WTC11 (cell line): ENCODE measurements at regions not wholly inside any gene's neighbourhood (a gene's known extent, or its start where the extent isn't known, plus 50 kb on each side); places are given as distances from the start of the nearest gene placed in this dataset.

Experiments
- ATAC-seq: fragments of 200-7000 bp; cut with Tn5 transposase; 2 replicates; pipeline ENCODE4 v1.10.0; 2021; ENCODE audit warnings: mild to moderate bottlenecking, moderate library complexity
- CTCF ChIA-PET: fragments of 300-600 bp; sonication (Branson Sonifier 250); formaldehyde crosslinking; loops from one replicate; lab custom pipeline; 2021; ENCODE audit warnings: antibody characterized with exemption; lab: Charles Lee
- POLR2A ChIA-PET: fragments of 350-600 bp; sonication (Branson Sonifier 250); formaldehyde crosslinking; loops from one replicate; lab custom pipeline; 2021; ENCODE audit warnings: antibody characterized with exemption; lab: Charles Lee
- DNase-seq: peaks from one replicate; pipeline ENCODE4 v3.0.0; 2021; ENCODE audit warnings: low spot score
- H3K27ac Mint-ChIP-seq: 2 replicates; pipeline ENCODE4 v1.8.0; 2021; ENCODE audit warnings: mixed read lengths
- H3K27me3 Mint-ChIP-seq: 2 replicates; pipeline ENCODE4 v1.8.0; 2021; ENCODE audit warnings: low read depth, mild to moderate bottlenecking, moderate library complexity, mixed read lengths
- H3K36me3 Mint-ChIP-seq: 2 replicates; pipeline ENCODE4 v1.8.0; 2021; ENCODE audit warnings: mixed read lengths
- H3K4me1 Mint-ChIP-seq: 2 replicates; pipeline ENCODE4 v1.8.0; 2022; ENCODE audit warnings: mixed read lengths
- H3K4me3 Mint-ChIP-seq: 2 replicates; pipeline ENCODE4 v1.8.0; 2021; ENCODE audit warnings: mild to moderate bottlenecking, moderate library complexity, mixed read lengths
- H3K9me3 Mint-ChIP-seq: 2 replicates; pipeline ENCODE4 v1.8.0; 2021; ENCODE audit warnings: mixed read lengths
- CREM ChIP-seq: sonication (generic); formaldehyde crosslinking; IDR thresholded peaks from 2 replicates; pipeline ENCODE4 v1.8.1; 2022; ENCODE audit warnings: mild to moderate bottlenecking, missing genetic modification reagents, moderate library complexity
- E2F1 ChIP-seq: sonication (generic); formaldehyde crosslinking; IDR thresholded peaks from 2 replicates; pipeline ENCODE4 v1.8.0; 2022; ENCODE audit warnings: mild to moderate bottlenecking, missing genetic modification reagents
- E2F5 ChIP-seq: sonication (generic); formaldehyde crosslinking; IDR thresholded peaks from 2 replicates; pipeline ENCODE4 v1.8.1; 2022; ENCODE audit warnings: mild to moderate bottlenecking, moderate library complexity, missing genetic modification reagents
- FOXJ3 ChIP-seq: sonication (generic); formaldehyde crosslinking; IDR thresholded peaks from 2 replicates; pipeline ENCODE4 v1.9.0; 2021; ENCODE audit warnings: missing genetic modification reagents, mild to moderate bottlenecking, borderline replicate concordance
- FOXP1 ChIP-seq: sonication (generic); formaldehyde crosslinking; IDR thresholded peaks from 2 replicates; pipeline ENCODE4 v1.8.0; 2022; ENCODE audit warnings: missing genetic modification reagents, mild to moderate bottlenecking, moderate library complexity, borderline replicate concordance
- GABPB1 ChIP-seq: sonication (generic); formaldehyde crosslinking; IDR thresholded peaks from 2 replicates; pipeline ENCODE4 v1.8.1; 2023; ENCODE audit warnings: mild to moderate bottlenecking, missing genetic modification reagents
- GTF2I ChIP-seq: fragments of 250-450 bp; sonication (Bioruptor Pico); conservative IDR thresholded peaks from 2 replicates; pipeline ENCODE4 v1.4.0; 2021; ENCODE audit warnings: mild to moderate bottlenecking
- JUN ChIP-seq: sonication (generic); formaldehyde crosslinking; IDR thresholded peaks from 2 replicates; pipeline ENCODE4 v1.8.0; 2023; ENCODE audit warnings: mild to moderate bottlenecking, missing genetic modification reagents
- NFE2L1 ChIP-seq: sonication (generic); formaldehyde crosslinking; IDR thresholded peaks from 2 replicates; pipeline ENCODE4 v1.8.1; 2023; ENCODE audit warnings: missing genetic modification reagents
- OVOL2 ChIP-seq: fragments of 250-450 bp; sonication (Bioruptor Pico); IDR thresholded peaks from 2 replicates; pipeline ENCODE4 v1.9.0; 2021; ENCODE audit warnings: mild to moderate bottlenecking, borderline replicate concordance
- PRRX2 ChIP-seq: fragments of 250-450 bp; sonication (Bioruptor Pico); IDR thresholded peaks from 2 replicates; pipeline ENCODE4 v1.8.0; 2021; ENCODE audit warnings: mild to moderate bottlenecking
- SMAD4 ChIP-seq: sonication (generic); formaldehyde crosslinking; IDR thresholded peaks from 2 replicates; pipeline ENCODE4 v1.8.0; 2022; ENCODE audit warnings: mild to moderate bottlenecking, missing genetic modification reagents
- TEAD1 ChIP-seq: sonication (generic); formaldehyde crosslinking; IDR thresholded peaks from 2 replicates; pipeline ENCODE4 v1.8.0; 2022; ENCODE audit warnings: mild to moderate bottlenecking, missing genetic modification reagents
- TEAD4 ChIP-seq: sonication (generic); formaldehyde crosslinking; IDR thresholded peaks from 2 replicates; pipeline ENCODE4 v1.8.0; 2022; ENCODE audit warnings: mild to moderate bottlenecking, missing genetic modification reagents
- TP53 ChIP-seq: sonication (generic); formaldehyde crosslinking; IDR thresholded peaks from 2 replicates; pipeline ENCODE4 v1.8.1; 2023; ENCODE audit warnings: mild to moderate bottlenecking, missing genetic modification reagents
- USF2 ChIP-seq: sonication (generic); formaldehyde crosslinking; IDR thresholded peaks from 2 replicates; pipeline ENCODE4 v1.8.1; 2023; ENCODE audit warnings: mild to moderate bottlenecking, missing genetic modification reagents, moderate library complexity
- ZBTB43 ChIP-seq: sonication (generic); formaldehyde crosslinking; IDR thresholded peaks from 2 replicates; pipeline ENCODE4 v1.8.1; 2023; ENCODE audit warnings: mild to moderate bottlenecking, missing genetic modification reagents
- ZNF121 ChIP-seq: sonication (generic); formaldehyde crosslinking; IDR thresholded peaks from 2 replicates; pipeline ENCODE4 v1.8.0; 2023; ENCODE audit warnings: missing genetic modification reagents
- ZNF281 ChIP-seq: sonication (generic); formaldehyde crosslinking; IDR thresholded peaks from 2 replicates; pipeline ENCODE4 v1.8.0; 2023; ENCODE audit warnings: mild to moderate bottlenecking, missing genetic modification reagents
- TF ChIP-seq, protein P1 (sequence below): sonication (generic); formaldehyde crosslinking; IDR thresholded peaks from 2 replicates; pipeline ENCODE4 v1.8.0; 2022; ENCODE audit warnings: missing genetic modification reagents
- TF ChIP-seq, protein P2 (sequence below): sonication (generic); formaldehyde crosslinking; IDR thresholded peaks from 2 replicates; pipeline ENCODE4 v1.8.1; 2023; ENCODE audit warnings: mild to moderate bottlenecking, missing genetic modification reagents, moderate library complexity

GRCh38 chr18:78784861-78785260, 194.8 kb upstream of the SALL3 start:
- POLR2A ChIA-PET = no interaction called here
- Mint-ChIP-seq H3K27me3 (no peaks in the 10 kb centered on the region), H3K27ac (no peak overlapping the region), H3K4me1 (no peaks in the 10 kb centered on the region), H3K36me3 (peaks cover 8% of the 10 kb centered on the region; the same call in 1 of the 2 replicates)
- TF ChIP-seq TP53 (CRISPR knock-in tag) (no peak), TEAD1 (CRISPR knock-in tag) (no peak), E2F5 (CRISPR knock-in tag) (no peak), FOXP1 (CRISPR knock-in tag) (no peak), OVOL2 (no peak), ZNF121 (CRISPR knock-in tag) (no peak), GABPB1 (CRISPR knock-in tag) (no peak), GTF2I (no peak), SMAD4 (CRISPR knock-in tag) (no peak), NFE2L1 (no peak), E2F1 (CRISPR knock-in tag) (no peak), USF2 (CRISPR knock-in tag) (no peak), CREM (CRISPR knock-in tag) (no peak), FOXJ3 (CRISPR knock-in tag) (no peak)
- TF ChIP-seq, all 79 proteins: peak for 0
- DNase-seq = no peak
- H3K9me3 Mint-ChIP-seq = peaks cover 22% of the 10 kb centered on the region
- H3K4me3 Mint-ChIP-seq = no peak overlapping the region
- ATAC-seq = no peak
- CTCF ChIA-PET = no interaction called here

DNA sequence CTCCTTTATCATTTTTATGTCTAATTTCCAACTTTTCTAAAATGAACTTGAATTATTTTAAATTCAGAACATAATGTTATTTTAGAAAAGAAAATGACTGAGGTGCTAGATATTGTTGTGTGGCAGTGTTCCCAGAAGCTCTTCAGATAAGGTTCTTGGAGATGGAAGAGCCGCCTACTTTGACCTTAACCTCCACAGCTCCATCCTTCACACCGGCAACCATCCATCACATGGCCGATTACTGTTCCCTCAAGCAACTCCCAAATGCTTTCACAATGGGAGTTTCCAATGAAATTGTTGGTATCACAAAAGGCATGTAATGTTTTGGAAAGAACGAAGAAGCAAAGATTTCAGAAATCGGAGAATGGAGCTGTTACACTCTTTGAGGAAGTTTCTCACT, 193.9 kb upstream of the SALL3 start:
- ChIA-PET POLR2A (no interaction called here), CTCF (no interaction called here)
- TF ChIP-seq ZBTB43 = no peak
- TF ChIP-seq, protein P1, sequence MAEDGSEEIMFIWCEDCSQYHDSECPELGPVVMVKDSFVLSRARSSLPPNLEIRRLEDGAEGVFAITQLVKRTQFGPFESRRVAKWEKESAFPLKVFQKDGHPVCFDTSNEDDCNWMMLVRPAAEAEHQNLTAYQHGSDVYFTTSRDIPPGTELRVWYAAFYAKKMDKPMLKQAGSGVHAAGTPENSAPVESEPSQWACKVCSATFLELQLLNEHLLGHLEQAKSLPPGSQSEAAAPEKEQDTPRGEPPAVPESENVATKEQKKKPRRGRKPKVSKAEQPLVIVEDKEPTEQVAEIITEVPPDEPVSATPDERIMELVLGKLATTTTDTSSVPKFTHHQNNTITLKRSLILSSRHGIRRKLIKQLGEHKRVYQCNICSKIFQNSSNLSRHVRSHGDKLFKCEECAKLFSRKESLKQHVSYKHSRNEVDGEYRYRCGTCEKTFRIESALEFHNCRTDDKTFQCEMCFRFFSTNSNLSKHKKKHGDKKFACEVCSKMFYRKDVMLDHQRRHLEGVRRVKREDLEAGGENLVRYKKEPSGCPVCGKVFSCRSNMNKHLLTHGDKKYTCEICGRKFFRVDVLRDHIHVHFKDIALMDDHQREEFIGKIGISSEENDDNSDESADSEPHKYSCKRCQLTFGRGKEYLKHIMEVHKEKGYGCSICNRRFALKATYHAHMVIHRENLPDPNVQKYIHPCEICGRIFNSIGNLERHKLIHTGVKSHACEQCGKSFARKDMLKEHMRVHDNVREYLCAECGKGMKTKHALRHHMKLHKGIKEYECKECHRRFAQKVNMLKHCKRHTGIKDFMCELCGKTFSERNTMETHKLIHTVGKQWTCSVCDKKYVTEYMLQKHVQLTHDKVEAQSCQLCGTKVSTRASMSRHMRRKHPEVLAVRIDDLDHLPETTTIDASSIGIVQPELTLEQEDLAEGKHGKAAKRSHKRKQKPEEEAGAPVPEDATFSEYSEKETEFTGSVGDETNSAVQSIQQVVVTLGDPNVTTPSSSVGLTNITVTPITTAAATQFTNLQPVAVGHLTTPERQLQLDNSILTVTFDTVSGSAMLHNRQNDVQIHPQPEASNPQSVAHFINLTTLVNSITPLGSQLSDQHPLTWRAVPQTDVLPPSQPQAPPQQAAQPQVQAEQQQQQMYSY (CRISPR knock-in tag) = no peak
- no peak for TF ChIP-seq E2F5 (CRISPR knock-in tag)
- TF ChIP-seq ZNF281 (CRISPR knock-in tag) = no peak
- TF ChIP-seq JUN = no peak
- no peak for TF ChIP-seq TEAD4 (CRISPR knock-in tag)
- TF ChIP-seq, protein P2, sequence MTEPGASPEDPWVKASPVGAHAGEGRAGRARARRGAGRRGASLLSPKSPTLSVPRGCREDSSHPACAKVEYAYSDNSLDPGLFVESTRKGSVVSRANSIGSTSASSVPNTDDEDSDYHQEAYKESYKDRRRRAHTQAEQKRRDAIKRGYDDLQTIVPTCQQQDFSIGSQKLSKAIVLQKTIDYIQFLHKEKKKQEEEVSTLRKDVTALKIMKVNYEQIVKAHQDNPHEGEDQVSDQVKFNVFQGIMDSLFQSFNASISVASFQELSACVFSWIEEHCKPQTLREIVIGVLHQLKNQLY (CRISPR knock-in tag) = no peak
- TF ChIP-seq PRRX2 (CRISPR knock-in tag) = no peak
- Mint-ChIP-seq H3K27ac (no peak overlapping the region), H3K4me1 (no peaks in the 10 kb centered on the region), H3K9me3 (peaks cover 23% of the 10 kb centered on the region), H3K27me3 (no peaks in the 10 kb centered on the region), H3K36me3 (peaks cover 8% of the 10 kb centered on the region; the same call in 1 of the 2 replicates), H3K4me3 (no peak overlapping the region)
- no peak for ATAC-seq
- no peak for DNase-seq
